ENCODE measurements at regions not wholly inside any gene's neighbourhood (a gene's known extent, or its start where the extent isn't known, plus 50 kb on each side); places are given as distances from the start of the nearest gene placed in this dataset.

- DNase-seq (ENCODE audit: low spot score in 2 of 2): no peak
- H3K27me3 ChIP-seq: no peaks in the 10 kb centered on the region
- intact Hi-C loops (cut with DNase I): no loop called here
Observed at GRCh38 chr2:163008642-163009041, 170.1 kb upstream of the KCNH7 start.

GRCh38 chr2:162994718-162995117, 156.2 kb upstream of the KCNH7 start:
- TF ChIP-seq CTCF (IDR thresholded peaks at IDR 0.05): no peak

More at GRCh38 chr2:163008642-163009041, 170.1 kb upstream of the KCNH7 start:
- no peak for TF ChIP-seq CTCF (IDR thresholded peaks at IDR 0.05)
- no peaks in the 10 kb centered on the region for H3K36me3 ChIP-seq
- H3K4me1 ChIP-seq: no peaks in the 10 kb centered on the region
- no peaks in the 10 kb centered on the region for H3K9me3 ChIP-seq
- H3K27ac ChIP-seq: no peak overlapping the region
- no peak overlapping the region for H3K4me3 ChIP-seq

GRCh38 chr2:162992828-162993227, 154.3 kb upstream of the KCNH7 start:
- Histone ChIP-seq H3K4me1 (no peaks in the 10 kb centered on the region), H3K27ac (no peak overlapping the region), H3K4me3 (no peak overlapping the region), H3K9me3 (no peaks in the 10 kb centered on the region), H3K36me3 (no peaks in the 10 kb centered on the region), H3K27me3 (no peaks in the 10 kb centered on the region)
- no peak for TF ChIP-seq CTCF (IDR thresholded peaks at IDR 0.05)
- DNase-seq (ENCODE audit: low spot score in 2 of 2): no peak
- intact Hi-C loops (cut with DNase I): no loop called here

More at GRCh38 chr2:162994718-162995117, 156.2 kb upstream of the KCNH7 start:
- intact Hi-C loops (cut with DNase I): no loop called here
- no peak for DNase-seq (ENCODE audit: low spot score in 2 of 2)
- H3K4me1 ChIP-seq: no peaks in the 10 kb centered on the region
- H3K36me3 ChIP-seq: no peaks in the 10 kb centered on the region
- H3K27ac ChIP-seq: no peak overlapping the region
- no peak overlapping the region for H3K4me3 ChIP-seq
- H3K27me3 ChIP-seq: no peaks in the 10 kb centered on the region
- H3K9me3 ChIP-seq: no peaks in the 10 kb centered on the region

- H3K4me3 ChIP-seq: no peak overlapping the region
- no peaks in the 10 kb centered on the region for H3K4me1 ChIP-seq
- intact Hi-C loops (cut with DNase I): no loop called here
- no peak overlapping the region for H3K27ac ChIP-seq
- H3K27me3 ChIP-seq: no peaks in the 10 kb centered on the region
- TF ChIP-seq CTCF (IDR thresholded peaks at IDR 0.05): no peak
- DNase-seq (ENCODE audit: low spot score in 2 of 2): no peak
- H3K9me3 ChIP-seq: no peaks in the 10 kb centered on the region
- no peaks in the 10 kb centered on the region for H3K36me3 ChIP-seq
Observed at GRCh38 chr2:162989507-162989906, 150.9 kb upstream of the KCNH7 start.

- no peak overlapping the region for H3K4me3 ChIP-seq
- DNase-seq (ENCODE audit: low spot score in 2 of 2): no peak
- H3K4me1 ChIP-seq: no peaks in the 10 kb centered on the region
- intact Hi-C loops (cut with DNase I): no loop called here
- no peaks in the 10 kb centered on the region for H3K9me3 ChIP-seq
- no peaks in the 10 kb centered on the region for H3K36me3 ChIP-seq
- no peak overlapping the region for H3K27ac ChIP-seq
- no peak for TF ChIP-seq CTCF (IDR thresholded peaks at IDR 0.05)
- no peaks in the 10 kb centered on the region for H3K27me3 ChIP-seq
Observed at GRCh38 chr2:162974771-162975170, 136.2 kb upstream of the KCNH7 start.

GRCh38 chr2:162972383-162972782, 133.8 kb upstream of the KCNH7 start:
- DNase-seq (ENCODE audit: low spot score in 2 of 2): no peak
- intact Hi-C loops (cut with DNase I): no loop called here
- TF ChIP-seq CTCF (IDR thresholded peaks at IDR 0.05): no peak
- no peaks in the 10 kb centered on the region for H3K27me3 ChIP-seq
- no peaks in the 10 kb centered on the region for H3K36me3 ChIP-seq
- no peaks in the 10 kb centered on the region for H3K9me3 ChIP-seq
- H3K4me3 ChIP-seq: no peak overlapping the region
- H3K4me1 ChIP-seq: no peaks in the 10 kb centered on the region
- H3K27ac ChIP-seq: no peak overlapping the region

Data from ascending aorta (tissue), 2 donors.